H1 (cell line): ENCODE measurements at regions not wholly inside any gene's neighbourhood (a gene's known extent, or its start where the extent isn't known, plus 50 kb on each side); places are given as distances from the start of the nearest gene placed in this dataset.

Source experiments
- CTCF ChIA-PET: fragments of 300-600 bp; sonication (Branson Sonifier 250); formaldehyde crosslinking; loops from one replicate; lab custom pipeline; 2021; ENCODE audit not compliant: partially characterized antibody; lab: Charles Lee
- POLR2A ChIA-PET: fragments of 300-600 bp; sonication (Branson Sonifier 250); formaldehyde crosslinking; loops from one replicate; lab custom pipeline; 2021; ENCODE audit warnings: inconsistent platforms; ENCODE audit not compliant: partially characterized antibody; lab: Charles Lee
- DNase-seq, 2 experiments: peaks; one replicate each; pipeline versions ENCODE4 v3.0.0 to v3.0.0-alpha.2; 2010 to 2022; ENCODE audit warnings: low spot score in 2 of 2, low read depth in 1 of 2, mixed read lengths in 1 of 2
- FAIRE-seq: peaks from 2 replicates; lab custom pipeline; 2011; peaks lifted over from hg19 to GRCh38; lab: Jason Lieb, UNC
- H2AFZ ChIP-seq: 2 replicates; pipeline ENCODE4 v1.8.1; 2012; ENCODE audit warnings: low read length, inconsistent platforms
- H2AK5ac ChIP-seq: 2 replicates; pipeline ENCODE4 v1.6.1; 2013; ENCODE audit warnings: low read depth, low read length
- H2BK120ac ChIP-seq: replicated peaks from 2 replicates; pipeline ENCODE3; 2013; ENCODE audit warnings: low read depth, low read length, inconsistent platforms
- H2BK12ac ChIP-seq: 2 replicates; pipeline ENCODE4 v1.6.1; 2013; ENCODE audit warnings: low read depth, low read length
- H2BK15ac ChIP-seq: 2 replicates; pipeline ENCODE4 v1.6.1; 2013; ENCODE audit warnings: low read length
- H2BK20ac ChIP-seq: 2 replicates; pipeline ENCODE4 v1.6.1; 2013; ENCODE audit warnings: low read length
- H2BK5ac ChIP-seq: 2 replicates; pipeline ENCODE4 v1.6.1; 2013; ENCODE audit warnings: low read depth, low read length
- H3K14ac ChIP-seq: 2 replicates; pipeline ENCODE4 v1.6.1; 2013; ENCODE audit warnings: inconsistent platforms; ENCODE audit not compliant: insufficient read length
- H3K18ac ChIP-seq: 2 replicates; pipeline ENCODE4 v1.6.1; 2013; ENCODE audit warnings: low read length; ENCODE audit errors: extremely low read depth
- H3K23ac ChIP-seq: 2 replicates; pipeline ENCODE4 v1.6.1; 2013; ENCODE audit warnings: inconsistent platforms; ENCODE audit not compliant: insufficient read length
- H3K23me2 ChIP-seq: 2 replicates; pipeline ENCODE4 v1.6.1; 2013; ENCODE audit warnings: low read depth, low read length
- H3K27ac ChIP-seq: 2 replicates; pipeline ENCODE4 v1.6.1; 2011; ENCODE audit warnings: low read depth, low read length, inconsistent platforms
- H3K27me3 ChIP-seq, 4 experiments: replicated peaks in 1 of 4; 1 replicate in 1 of 4; 2 replicates in 3 of 4; pipeline versions ENCODE4 v1.6.1 to v1.8.1; 2011 to 2013; ENCODE audit warnings: low read length in 3 of 4, mild to moderate bottlenecking in 3 of 4, inconsistent platforms in 2 of 4, mixed read lengths in 2 of 4, moderate library complexity in 1 of 4; ENCODE audit not compliant: control insufficient read depth in 3 of 4, insufficient read depth in 3 of 4; ENCODE audit errors: extremely low read depth in 1 of 4
- H3K36me3 ChIP-seq, 4 experiments: 2 replicates each; pipeline versions ENCODE4 v1.6.1 to v1.8.1; 2011 to 2013; ENCODE audit warnings: mild to moderate bottlenecking in 4 of 4, low read length in 3 of 4, moderate library complexity in 2 of 4, control low read depth in 1 of 4, inconsistent platforms in 1 of 4; ENCODE audit not compliant: insufficient read depth in 4 of 4, control insufficient read depth in 2 of 4
- H3K4ac ChIP-seq: replicated peaks from 2 replicates; pipeline ENCODE3; 2013; ENCODE audit warnings: low read length, low read depth, mixed read lengths, inconsistent platforms; ENCODE audit not compliant: insufficient read length
- H3K4me1 ChIP-seq, 4 experiments: replicated peaks in 1 of 4; 1 replicate in 1 of 4; 2 replicates in 3 of 4; pipeline versions ENCODE4 v1.6.1 to v1.8.1; 2011 to 2013; ENCODE audit warnings: low read length in 3 of 4, inconsistent platforms in 2 of 4, mixed read lengths in 1 of 4; ENCODE audit not compliant: insufficient read depth in 4 of 4, control insufficient read depth in 3 of 4
- H3K4me2 ChIP-seq, 2 experiments: 2 replicates each; pipeline versions ENCODE4 v1.6.1 to v1.8.1; 2011 to 2013; ENCODE audit warnings: low read depth in 2 of 2, low read length in 2 of 2, control low read depth in 1 of 2, inconsistent platforms in 1 of 2, mild to moderate bottlenecking in 1 of 2; ENCODE audit not compliant: insufficient read depth in 1 of 2
- H3K4me3 ChIP-seq, 4 experiments: fragments of 200-600, 300-600 bp in 1 of 4; sonication (generic), shearing (Covaris generic), sonication (Bioruptor Twin) in 1 of 4; 2 replicates each; pipeline versions ENCODE4 v1.5.1 to v1.8.1; 2011 to 2016; ENCODE audit warnings: low read length in 4 of 4, low read depth in 3 of 4, control low read depth in 2 of 4, inconsistent platforms in 2 of 4, mild to moderate bottlenecking in 2 of 4, mixed read lengths in 1 of 4, moderate library complexity in 1 of 4; ENCODE audit not compliant: insufficient read depth in 2 of 4; ENCODE audit errors: extremely low read depth in 1 of 4
- H3K56ac ChIP-seq: replicated peaks from 2 replicates; pipeline ENCODE3; 2013; ENCODE audit warnings: low read depth, mild to moderate bottlenecking, mixed read lengths, low read length, inconsistent platforms; ENCODE audit not compliant: insufficient read length
- H3K79me1 ChIP-seq: 2 replicates; pipeline ENCODE4 v1.6.1; 2013; ENCODE audit warnings: low read depth, low read length, control low read depth
- H3K79me2 ChIP-seq, 2 experiments: 2 replicates each; pipeline versions ENCODE4 v1.6.1 to v1.8.1; 2012 to 2013; ENCODE audit warnings: low read length in 2 of 2, mild to moderate bottlenecking in 2 of 2, inconsistent platforms in 1 of 2; ENCODE audit not compliant: insufficient read depth in 2 of 2, control insufficient read depth in 1 of 2
- H3K9ac ChIP-seq, 4 experiments: replicated peaks in 1 of 4; 1 replicate in 1 of 4; 2 replicates in 3 of 4; pipeline versions ENCODE4 v1.6.1 to v1.8.1; 2011 to 2013; ENCODE audit warnings: low read depth in 3 of 4, low read length in 3 of 4, control low read depth in 2 of 4, mild to moderate bottlenecking in 2 of 4, moderate library complexity in 2 of 4, inconsistent platforms in 1 of 4; ENCODE audit errors: extremely low read depth in 1 of 4
- H3K9me3 ChIP-seq, 2 experiments: 2 replicates each; pipeline versions ENCODE4 v1.6.1 to v1.8.1; 2012 to 2013; ENCODE audit warnings: mild to moderate bottlenecking in 2 of 2, moderate library complexity in 2 of 2, control low read depth in 1 of 2, inconsistent platforms in 1 of 2, low read depth in 1 of 2, low read length in 1 of 2, mixed read lengths in 1 of 2; ENCODE audit not compliant: insufficient read depth in 2 of 2
- H4K20me1 ChIP-seq, 2 experiments: replicated peaks in 1 of 2; 2 replicates each; pipeline versions ENCODE3 to v1.8.1; 2011 to 2013; ENCODE audit warnings: inconsistent platforms in 2 of 2, low read length in 2 of 2, mild to moderate bottlenecking in 1 of 2; ENCODE audit not compliant: insufficient read depth in 2 of 2, control insufficient read depth in 1 of 2
- H4K5ac ChIP-seq: 2 replicates; pipeline ENCODE4 v1.6.1; 2013; ENCODE audit warnings: low read length, low read depth, mixed read lengths, inconsistent platforms; ENCODE audit not compliant: insufficient read length
- H4K8ac ChIP-seq: 2 replicates; pipeline ENCODE4 v1.8.0; 2013; ENCODE audit warnings: mild to moderate bottlenecking, moderate library complexity, low read length, inconsistent platforms; ENCODE audit not compliant: insufficient read depth; ENCODE audit errors: extremely low read depth
- H4K91ac ChIP-seq: replicated peaks from 2 replicates; pipeline ENCODE3; 2013; ENCODE audit warnings: low read length, mixed read lengths, inconsistent platforms; ENCODE audit not compliant: insufficient read length
- CREB1 ChIP-seq: IDR thresholded peaks from 2 replicates; pipeline ENCODE4 v1.6.1; 2012; ENCODE audit warnings: inconsistent platforms
- EP300 ChIP-seq, 2 experiments: IDR thresholded peaks; 1 replicate in 1 of 2; 2 replicates in 1 of 2; pipeline ENCODE4 v1.6.1; 2011 to 2012; ENCODE audit warnings: low read depth in 2 of 2, low read length in 2 of 2, mild to moderate bottlenecking in 2 of 2, borderline replicate concordance in 1 of 2, inconsistent platforms in 1 of 2, moderate library complexity in 1 of 2
- JUND ChIP-seq: IDR thresholded peaks from 2 replicates; pipeline ENCODE4 v1.6.1; 2011; ENCODE audit warnings: mild to moderate bottlenecking, improper control_type of control experiment, low read length
- KDM1A ChIP-seq: fragments of 200-600, 300-600 bp; sonication (generic); IDR thresholded peaks from 2 replicates; pipeline ENCODE4 v1.7.1; 2016; ENCODE audit warnings: mild to moderate bottlenecking, low read length, borderline replicate concordance
- SIX5 ChIP-seq: IDR thresholded peaks from 2 replicates; pipeline ENCODE4 v1.6.1; 2011; ENCODE audit warnings: mild to moderate bottlenecking, low read depth, low read length
- SUZ12 ChIP-seq: fragments of 200-600 bp; sonication (generic); IDR thresholded peaks from 2 replicates; pipeline ENCODE4 v1.6.1; 2012; ENCODE audit warnings: mild to moderate bottlenecking, inconsistent platforms, low read length, moderate library complexity, mixed read lengths
- TAF7 ChIP-seq: optimal IDR thresholded peaks from 2 replicates; pipeline ENCODE3; 2011; ENCODE audit warnings: low read depth, mild to moderate bottlenecking, inconsistent platforms, low read length, moderate library complexity, borderline replicate concordance
- whole genome bisulfite sequencing, 2 experiments: shearing (Covaris generic) in 1 of 2; methylation state at CpG; one replicate each; pipeline versions ENCODE4 v1.1.6 to v1.1.7; 2013 to 2015; ENCODE audit warnings: low lambda C conversion rate in 2 of 2, mixed read lengths in 2 of 2, inconsistent platforms in 1 of 2, low coverage in 1 of 2, missing lambda C conversion rate in 1 of 2; ENCODE audit not compliant: insufficient replicate concordance in 2 of 2, insufficient coverage in 1 of 2, insufficient read length in 1 of 2; ENCODE audit errors: extremely low coverage in 1 of 2, missing lambda C conversion rate in 1 of 2; 5-methylcytosine and 5-hydroxymethylcytosine counted together

DNA sequence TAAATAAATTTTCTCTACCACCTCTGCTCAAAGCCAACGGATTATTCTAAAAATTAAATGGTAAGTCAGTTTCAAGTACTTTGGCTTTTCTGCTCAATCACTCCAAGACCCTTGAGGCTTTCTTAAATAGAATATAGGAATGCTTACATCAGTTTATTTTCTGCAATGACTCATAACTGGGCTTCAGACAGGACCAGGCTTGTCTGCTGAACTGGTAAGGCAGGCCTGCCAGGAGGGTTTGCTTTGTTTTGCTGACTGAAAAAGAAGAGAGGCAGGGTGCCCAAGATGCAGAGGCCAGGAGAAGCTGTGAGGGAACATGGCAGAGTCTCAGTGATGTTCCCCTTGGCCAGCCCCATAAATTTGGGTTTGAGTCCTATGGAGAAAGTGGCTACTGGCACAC, 60.3 kb upstream of the EPB41L4A start:
- no peaks in the 10 kb centered on the region for H3K4me1 ChIP-seq
- no peak overlapping the region for H3K9ac ChIP-seq
- no peak overlapping the region for H4K91ac ChIP-seq
- no peak overlapping the region for H3K27ac ChIP-seq
- TF ChIP-seq SUZ12, result no peak
- TF ChIP-seq CREB1, result no peak
- TF ChIP-seq TAF7, result no peak
- TF ChIP-seq SIX5, result no peak
- TF ChIP-seq JUND, result no peak
- no peak for TF ChIP-seq EP300 (IDR thresholded peaks at IDR 0.05; ENCODE audit: borderline replicate concordance in 1 of 2, low read depth in 2 of 2, low read length in 2 of 2)
- TF ChIP-seq KDM1A, result no peak
- no peaks in the 10 kb centered on the region for H4K20me1 ChIP-seq
- no peak overlapping the region for H2BK120ac ChIP-seq
- no peak overlapping the region for H3K4ac ChIP-seq
- H2AFZ ChIP-seq, result no peak overlapping the region
- H2BK5ac ChIP-seq, result no peak overlapping the region
- peak overlapping the region; percentile 60; the same call in 1 of the 2 replicates for H2AK5ac ChIP-seq
- no peak for FAIRE-seq
- no peak overlapping the region for H2BK12ac ChIP-seq
- H3K9me3 ChIP-seq, result no peaks in the 10 kb centered on the region; a peak in 1 of 4 replicates
- no peak overlapping the region for H4K8ac ChIP-seq
- no peaks in the 10 kb centered on the region for H3K79me1 ChIP-seq
- 89% methylated on average over 1 of the region's 1 CpG; no CpG with 5 or more reads in 1 of the 2 experiments for WGBS, 2 experiments
- H3K18ac ChIP-seq, result no peak overlapping the region
- no peaks in the 10 kb centered on the region for H3K36me3 ChIP-seq
- no peak overlapping the region for H2BK15ac ChIP-seq
- no peak overlapping the region for H3K4me3 ChIP-seq
- CTCF ChIA-PET, result interaction anchor here (0.8 to 7.0 kb wide), 4 partner anchors 10 to 59 kb away, joined by 4 to 49 read pairs (median 10); no protein-coding TSS in a partner anchor
- no peak overlapping the region for H3K4me2 ChIP-seq
- H3K23me2 ChIP-seq, result no peaks in the 10 kb centered on the region
- DNase-seq, result no peak
- no peak overlapping the region for H3K56ac ChIP-seq
- H3K14ac ChIP-seq, result no peak overlapping the region
- H3K27me3 ChIP-seq, result no peaks in the 10 kb centered on the region
- H3K23ac ChIP-seq, result no peak overlapping the region
- no peaks in the 10 kb centered on the region for H3K79me2 ChIP-seq
- no peak overlapping the region for H2BK20ac ChIP-seq
- H4K5ac ChIP-seq, result no peak overlapping the region
- POLR2A ChIA-PET, result no interaction called here
